Kidney (tissue), 13 donors: ENCODE measurements at regions not wholly inside any gene's neighbourhood (a gene's known extent, or its start where the extent isn't known, plus 50 kb on each side); places are given as distances from the start of the nearest gene placed in this dataset.

ENCODE experiments used
- DNase-seq, 5 donors: peaks; one replicate each; pipeline ENCODE4 v3.0.0-alpha.2; 2013 to 2020
- FAIRE-seq: peaks from 2 replicates; lab custom pipeline; 2012; peaks lifted over from hg19 to GRCh38; lab: Jason Lieb, UNC
- H3K27ac ChIP-seq, 2 donors: one replicate each; pipeline ENCODE4 v1.7.0; 2013; ENCODE audit warnings: low read depth in 2 of 2, low read length in 2 of 2, inconsistent platforms in 1 of 2
- H3K27me3 ChIP-seq: one replicate; pipeline ENCODE4 v1.7.1; 2013; ENCODE audit warnings: low read length, inconsistent platforms; ENCODE audit not compliant: control insufficient read depth, insufficient read depth
- H3K36me3 ChIP-seq, 3 donors: one replicate each; pipeline versions ENCODE4 v1.7.0 to v1.7.1; 2013; ENCODE audit warnings: low read length in 3 of 3, control low read depth in 1 of 3, inconsistent platforms in 1 of 3; ENCODE audit not compliant: insufficient read depth in 3 of 3, control insufficient read depth in 2 of 3
- H3K4me1 ChIP-seq, 3 donors: one replicate each; pipeline versions ENCODE4 v1.7.0 to v1.7.1; 2013; ENCODE audit warnings: low read length in 3 of 3, inconsistent platforms in 1 of 3, low read depth in 1 of 3; ENCODE audit not compliant: control insufficient read depth in 2 of 3, insufficient read depth in 2 of 3
- H3K4me3 ChIP-seq, 3 donors: one replicate each; pipeline versions ENCODE4 v1.7.0 to v1.8.1; 2013; ENCODE audit warnings: low read length in 3 of 3, control low read depth in 1 of 3, inconsistent platforms in 1 of 3
- H3K9ac ChIP-seq, 3 donors: one replicate each; pipeline versions ENCODE4 v1.7.0 to v1.7.1; 2013; ENCODE audit warnings: low read length in 3 of 3, control low read depth in 1 of 3, inconsistent platforms in 1 of 3
- H3K9me3 ChIP-seq, 3 donors: one replicate each; pipeline versions ENCODE4 v1.7.0 to v1.7.1; 2013; ENCODE audit warnings: low read length in 3 of 3, control low read depth in 1 of 3, inconsistent platforms in 1 of 3; ENCODE audit not compliant: control insufficient read depth in 2 of 3, insufficient read depth in 1 of 3
- CTCF ChIP-seq: IDR thresholded peaks from 3 replicates; pipeline ENCODE4 v1.5.1; 2012; ENCODE audit warnings: mild to moderate bottlenecking, moderate library complexity, borderline replicate concordance; ENCODE audit not compliant: insufficient read depth; ENCODE audit errors: extremely low read depth
- intact Hi-C: fragments of 100-400 bp; cut with DNase I; formaldehyde crosslinking; loops from one replicate; pipeline ENCODE4 v1.11.1; 2022
- donor health status: control.
- donor health status: control.
- donor health status: control.
- donor health status: control.
- donor health status: control.
- donor health status: DM: yes; HTN: yes; CAD: no.
- donor health status: Normal renal cell carcinoma (clear cell type).

- intact Hi-C loops, result no loop called here
- peak overlapping the region in 2 of 3 donors; percentile 3 to 12 for H3K4me3 ChIP-seq
Measured at GRCh38 chr12:92505254-92506231, 197.2 kb upstream of the PLEKHG7 start.

GRCh38 chr12:92504594-92504981 is 198.2 kb upstream of the PLEKHG7 start:
- peaks cover 8 to 42% (median 32%) of the 10 kb centered on the region in 3 donors for H3K4me1 ChIP-seq
- FAIRE-seq, result no peak

More at GRCh38 chr12:92505254-92506231, 197.2 kb upstream of the PLEKHG7 start:
- Histone ChIP-seq H3K4me1 (peaks cover 8 to 42% (median 32%) of the 10 kb centered on the region in 3 donors), H3K9me3 (no peaks in the 10 kb centered on the region), H3K27ac (peak overlapping the region in 1 of 2 donors; percentile 71), H3K36me3 (no peaks in the 10 kb centered on the region), H3K27me3 (no peaks in the 10 kb centered on the region), H3K9ac (peak overlapping the region in 1 of 3 donors; percentile 57)
- peak; percentile 68 to 92 (median 80) for DNase-seq
- no peak for TF ChIP-seq CTCF
- no peak for FAIRE-seq

GRCh38 chr12:92503971-92504593 is 198.7 kb upstream of the PLEKHG7 start:
- Histone ChIP-seq H3K9me3 (no peaks in the 10 kb centered on the region), H3K4me3 (no peak overlapping the region), H3K4me1 (peaks cover 8 to 42% (median 32%) of the 10 kb centered on the region in 3 donors), H3K9ac (peak overlapping the region in 1 of 3 donors; percentile 30), H3K36me3 (no peaks in the 10 kb centered on the region), H3K27ac (peak overlapping the region; percentile 71 to 72), H3K27me3 (no peaks in the 10 kb centered on the region)
- intact Hi-C loops, result no loop called here
- peak in 3 of 5 donors; percentile 10 to 58 (median 12) for DNase-seq
- no peak for FAIRE-seq
- no peak for TF ChIP-seq CTCF

More at GRCh38 chr12:92504594-92504981, 198.2 kb upstream of the PLEKHG7 start:
- peak in 1 of 5 donors; percentile 39 for DNase-seq
- Histone ChIP-seq H3K36me3 (no peaks in the 10 kb centered on the region), H3K9ac (peak overlapping the region in 1 of 3 donors; percentile 30), H3K9me3 (no peaks in the 10 kb centered on the region), H3K27ac (peak overlapping the region; percentile 71 to 72), H3K4me3 (no peak overlapping the region), H3K27me3 (no peaks in the 10 kb centered on the region)
- intact Hi-C loops, result no loop called here
- no peak for TF ChIP-seq CTCF
